ENCODE measurements at regions not wholly inside any gene's neighbourhood (a gene's known extent, or its start where the extent isn't known, plus 50 kb on each side); places are given as distances from the start of the nearest gene placed in this dataset.

DNA sequence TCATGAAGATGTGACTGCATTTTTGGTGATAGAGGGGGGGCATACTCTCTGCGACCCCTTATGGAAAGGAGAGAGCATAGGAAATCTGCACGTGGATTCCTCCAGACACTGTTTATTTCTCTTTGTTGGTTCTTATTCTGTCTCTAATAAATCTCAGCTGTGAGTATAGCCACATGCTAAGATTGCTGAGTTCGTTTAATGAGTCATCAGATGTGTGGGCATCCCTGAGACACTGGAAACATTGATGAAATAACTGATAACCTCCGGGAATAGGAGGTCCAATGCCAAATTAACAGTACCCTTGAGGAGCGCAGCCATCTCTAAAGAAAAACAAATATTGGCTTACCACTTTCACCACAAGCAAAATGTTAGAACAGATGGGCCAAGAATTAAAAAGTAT, 880.2 kb upstream of the NEGR1 start:
- DNase-seq (ENCODE audit: low read depth), result no peak
- no peak for TF ChIP-seq CTCF (conservative IDR thresholded peaks at IDR 0.05; ENCODE audit: low read depth, low read length)
- H3K4me3 ChIP-seq (ENCODE audit: low read length), result no peak overlapping the region

- TF ChIP-seq CTCF (conservative IDR thresholded peaks at IDR 0.05; ENCODE audit: low read depth, low read length), result no peak
- H3K4me3 ChIP-seq (ENCODE audit: low read length), result no peak overlapping the region
- no peak for DNase-seq (ENCODE audit: low read depth)
Measured at GRCh38 chr1:73161418-73161817, 879.1 kb upstream of the NEGR1 start.

- TF ChIP-seq CTCF (conservative IDR thresholded peaks at IDR 0.05; ENCODE audit: low read depth, low read length), result no peak
- no peak overlapping the region for H3K4me3 ChIP-seq (ENCODE audit: low read length)
- DNase-seq (ENCODE audit: low read depth), result no peak
Measured at GRCh38 chr1:73160759-73161158, 878.4 kb upstream of the NEGR1 start.

DNA sequence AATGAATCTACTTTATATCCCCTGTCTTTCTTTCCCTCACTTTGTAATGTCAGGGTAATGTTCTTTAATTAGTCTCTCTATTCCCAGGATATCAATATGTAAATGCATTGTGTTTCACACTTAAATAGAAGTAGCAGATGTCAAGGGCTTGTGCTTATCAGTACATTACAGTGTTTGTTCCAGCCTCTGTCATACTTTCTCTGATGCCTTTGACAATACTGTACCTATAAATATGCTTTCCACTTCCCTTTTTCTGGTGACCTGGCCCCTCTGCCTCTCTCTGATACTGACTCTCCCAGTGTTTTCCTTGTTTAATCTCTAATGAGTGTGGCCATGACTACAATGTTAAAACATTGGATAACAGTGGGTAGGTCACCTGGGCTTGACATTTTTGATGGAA, 862.0 kb upstream of the NEGR1 start:
- H3K4me3 ChIP-seq (ENCODE audit: low read length), result no peak overlapping the region
- TF ChIP-seq CTCF (conservative IDR thresholded peaks at IDR 0.05; ENCODE audit: low read depth, low read length), result no peak
- no peak for DNase-seq (ENCODE audit: low read depth)

GRCh38 chr1:73136975-73137374, 854.6 kb upstream of the NEGR1 start:
- TF ChIP-seq CTCF (conservative IDR thresholded peaks at IDR 0.05; ENCODE audit: low read depth, low read length), result no peak
- H3K4me3 ChIP-seq (ENCODE audit: low read length), result no peak overlapping the region
- no peak for DNase-seq (ENCODE audit: low read depth)

DNA sequence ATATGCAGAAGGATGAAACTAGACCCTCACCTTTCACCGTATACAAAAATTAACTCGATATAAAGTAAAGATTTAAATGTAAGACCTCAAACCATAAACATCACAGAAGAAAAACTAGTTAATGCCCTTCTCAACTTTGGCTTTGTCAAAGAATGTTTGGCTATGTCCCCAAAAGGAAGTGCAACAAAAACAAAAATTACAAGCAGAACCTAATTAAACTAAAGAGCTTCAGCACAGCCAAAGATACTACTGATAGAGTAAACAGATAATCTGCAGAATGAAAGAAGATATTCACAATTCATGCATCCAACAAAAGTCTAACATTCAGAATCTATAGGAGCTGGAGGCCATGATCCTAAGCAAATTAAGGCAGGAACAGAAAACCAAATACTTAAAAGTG, 824.6 kb upstream of the NEGR1 start:
- no peak for DNase-seq (ENCODE audit: low read depth)
- H3K4me3 ChIP-seq (ENCODE audit: low read length), result no peak overlapping the region
- TF ChIP-seq CTCF (conservative IDR thresholded peaks at IDR 0.05; ENCODE audit: low read depth, low read length), result no peak

GRCh38 chr1:73105755-73106154, 823.4 kb upstream of the NEGR1 start:
- H3K4me3 ChIP-seq (ENCODE audit: low read length), result no peak overlapping the region
- no peak for DNase-seq (ENCODE audit: low read depth)
- no peak for TF ChIP-seq CTCF (conservative IDR thresholded peaks at IDR 0.05; ENCODE audit: low read depth, low read length)

Measured in retinal pigment epithelial cell (primary cell).